GM19395 (cell line): ENCODE measurements at regions not wholly inside any gene's neighbourhood (a gene's known extent, or its start where the extent isn't known, plus 50 kb on each side); places are given as distances from the start of the nearest gene placed in this dataset.
"Not testable (repeated sequence)": the region's sequence is repeated elsewhere in the genome, so short reads cannot be mapped to it uniquely, and the experiment has no call there.

Experiments used
- ATAC-seq: cut with Tn5 transposase; IDR thresholded peaks from one replicate; pipeline ENCODE4 v1.9.1; 2021; ENCODE audit warnings: mild to moderate bottlenecking, moderate library complexity; ENCODE audit not compliant: unreplicated experiment

DNA sequence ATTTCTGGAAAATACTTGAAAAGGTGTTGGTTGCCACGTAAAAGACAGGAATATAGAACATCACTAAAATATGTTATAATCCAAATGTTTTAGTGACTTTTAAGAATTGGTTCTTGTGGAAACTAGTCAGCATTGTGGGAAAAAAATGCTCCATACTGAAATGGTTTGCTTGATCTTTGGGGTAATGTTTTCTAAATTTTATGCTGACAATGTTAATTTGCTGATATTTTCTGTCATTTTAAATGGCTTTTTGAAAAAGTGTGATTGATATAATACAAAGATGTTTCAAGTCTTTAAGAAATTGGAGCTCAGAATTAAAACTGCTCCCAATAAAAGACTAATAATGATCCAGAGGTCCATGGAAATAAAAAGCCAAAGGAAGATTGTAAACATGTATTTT, 610.9 kb downstream of the ADGRL2 start:
- no peak for ATAC-seq

DNA sequence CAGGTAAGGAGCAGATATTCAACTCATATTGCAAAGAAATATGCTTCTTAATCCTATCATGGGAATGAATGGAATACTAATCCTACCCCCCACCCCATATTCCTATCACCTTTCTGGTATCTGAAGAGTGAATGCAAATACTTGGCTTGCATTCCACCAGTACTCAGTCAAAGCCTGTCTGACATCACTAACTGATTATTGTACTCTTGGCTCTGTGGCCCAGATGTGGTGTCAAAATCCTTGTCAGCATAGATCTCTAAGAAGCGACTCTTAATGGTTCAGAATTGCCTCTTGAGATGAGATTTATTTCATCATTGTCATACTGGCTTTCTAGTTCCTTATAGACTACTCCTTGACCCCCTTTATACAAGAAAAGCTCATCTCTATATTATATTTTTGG, 604.6 kb downstream of the ADGRL2 start:
- ATAC-seq = no peak

DNA sequence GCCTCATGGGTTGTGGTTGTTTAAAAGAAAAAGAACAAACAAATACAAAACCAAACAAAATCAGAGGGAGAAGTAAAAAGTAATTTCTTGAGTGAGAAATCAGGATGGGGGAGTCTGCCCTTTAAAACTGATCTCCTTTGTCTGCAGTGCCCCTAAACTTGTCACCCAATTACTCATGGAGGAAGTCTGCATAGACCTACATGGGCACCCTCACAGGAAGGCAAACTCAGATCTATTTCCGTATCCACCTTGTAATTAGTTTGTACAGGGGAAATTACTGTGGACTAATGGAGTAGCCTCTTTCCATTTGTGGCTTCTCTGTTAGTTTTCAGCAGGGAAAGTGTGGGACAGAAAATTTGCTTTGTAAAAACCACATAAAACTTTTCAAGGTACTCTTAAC, 600.4 kb downstream of the ADGRL2 start:
- no peak for ATAC-seq

DNA sequence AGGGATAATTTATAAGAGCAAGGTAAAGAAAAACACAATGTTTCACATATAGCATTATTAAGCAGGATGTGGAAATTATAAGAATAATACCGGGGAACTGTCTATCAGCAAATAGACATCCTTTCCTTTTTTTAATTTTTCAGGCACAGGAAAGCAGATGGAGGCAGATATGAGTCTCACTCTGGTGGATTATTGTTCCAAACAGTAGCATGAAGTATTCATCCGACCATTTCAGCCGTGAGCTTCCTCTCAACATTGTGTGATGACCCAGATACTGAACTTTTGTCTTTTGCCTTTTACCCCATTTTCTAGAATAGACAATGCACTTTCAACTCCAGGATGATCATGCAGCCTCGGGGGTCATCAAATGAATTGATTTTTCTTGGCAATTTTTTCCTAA, 599.8 kb downstream of the ADGRL2 start:
- no peak for ATAC-seq

DNA sequence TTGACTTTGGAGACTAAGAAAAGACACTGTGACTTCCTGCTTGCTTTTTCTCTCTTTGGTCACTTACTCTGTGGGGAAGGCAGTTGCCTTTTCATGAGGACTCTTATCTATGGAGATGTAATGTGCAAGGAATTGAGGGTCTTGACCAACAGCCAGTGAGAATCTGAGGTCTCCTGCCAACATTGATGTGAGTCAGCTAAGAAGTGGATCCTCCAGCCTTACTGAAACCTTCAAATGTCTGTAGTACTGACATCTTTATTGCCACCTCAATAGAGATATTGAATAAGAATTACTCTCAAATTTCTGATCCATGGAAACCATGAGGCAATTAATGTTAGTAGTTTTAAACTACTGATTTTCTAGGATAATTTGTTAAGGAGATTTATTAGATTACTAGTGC, 598.4 kb downstream of the ADGRL2 start:
- ATAC-seq = no peak

DNA sequence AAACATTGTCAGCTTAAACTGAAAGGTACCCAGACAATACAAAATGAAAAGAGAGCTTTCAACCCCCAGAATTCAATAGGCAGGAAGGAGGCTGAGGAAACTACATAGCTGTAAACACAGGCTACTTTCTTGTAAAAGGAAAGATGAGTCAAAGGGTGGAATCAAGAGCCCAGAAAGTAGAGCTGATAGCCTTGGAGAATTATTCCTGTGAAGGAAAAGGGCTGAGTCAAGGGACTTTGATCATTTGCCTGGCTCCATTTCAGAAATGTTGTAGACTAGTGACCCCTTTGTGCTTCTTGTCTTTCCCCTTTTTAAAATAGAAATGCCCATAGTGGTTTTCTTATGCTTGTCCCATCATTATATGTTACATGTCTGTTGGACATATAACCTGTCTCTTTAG, 597.6 kb downstream of the ADGRL2 start:
- ATAC-seq = no peak

DNA sequence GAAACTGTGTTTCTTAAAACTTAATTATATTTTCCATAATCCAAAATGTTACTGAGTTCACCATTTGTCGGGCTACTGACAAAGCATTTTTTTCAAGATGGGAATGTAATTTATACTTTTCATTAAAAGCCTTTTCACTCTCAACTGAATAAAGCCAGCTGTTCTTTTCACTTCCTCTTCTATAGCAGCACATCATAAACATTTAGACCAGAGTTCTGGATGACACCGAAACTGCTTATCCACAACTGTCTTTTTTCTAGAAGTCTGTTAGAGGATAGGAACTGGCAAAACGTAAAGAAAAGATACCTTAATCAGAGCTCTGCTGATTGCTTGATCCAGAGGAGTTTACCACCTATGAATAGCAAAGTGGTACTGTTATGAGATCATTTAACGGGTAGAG, 594.7 kb downstream of the ADGRL2 start:
- peak; percentile 60 for ATAC-seq

DNA sequence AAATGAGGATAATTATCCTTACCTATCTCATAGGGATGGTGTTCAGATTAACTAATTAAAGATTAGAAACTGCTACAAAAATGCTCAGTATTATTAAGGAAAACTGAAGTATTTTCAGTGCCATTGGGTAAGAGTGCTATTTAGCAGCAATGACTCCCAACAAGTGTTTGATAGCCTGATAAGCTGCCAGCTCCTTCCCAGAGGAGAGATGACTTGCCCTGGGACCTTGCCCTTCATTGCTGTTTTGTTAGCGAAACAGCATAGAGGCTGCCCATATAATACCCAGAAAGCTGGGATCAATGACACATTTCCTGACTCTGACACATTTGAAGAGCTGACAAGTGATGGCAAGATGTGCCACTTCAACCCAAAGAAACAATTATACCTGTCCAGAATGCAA, 592.2 kb downstream of the ADGRL2 start:
- ATAC-seq = no peak

DNA sequence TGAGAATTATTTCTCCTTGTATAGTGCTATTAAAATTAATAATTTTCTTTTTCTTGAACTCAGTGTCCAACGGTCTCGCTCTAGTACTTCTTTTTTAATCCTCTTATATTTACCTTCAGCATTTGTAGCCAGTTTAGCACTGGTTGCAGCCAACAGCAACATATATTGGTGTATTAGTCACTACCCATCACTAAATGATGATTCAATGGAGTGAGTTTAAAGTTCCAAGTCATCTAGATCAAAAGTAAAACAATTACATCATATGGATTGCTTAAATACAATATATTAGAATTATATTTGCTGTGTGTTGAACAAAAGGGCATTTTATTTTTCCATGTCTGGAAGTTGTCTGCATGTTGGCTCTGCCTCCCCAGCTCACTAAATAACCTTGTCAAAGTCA, 591.8 kb downstream of the ADGRL2 start:
- no peak for ATAC-seq

DNA sequence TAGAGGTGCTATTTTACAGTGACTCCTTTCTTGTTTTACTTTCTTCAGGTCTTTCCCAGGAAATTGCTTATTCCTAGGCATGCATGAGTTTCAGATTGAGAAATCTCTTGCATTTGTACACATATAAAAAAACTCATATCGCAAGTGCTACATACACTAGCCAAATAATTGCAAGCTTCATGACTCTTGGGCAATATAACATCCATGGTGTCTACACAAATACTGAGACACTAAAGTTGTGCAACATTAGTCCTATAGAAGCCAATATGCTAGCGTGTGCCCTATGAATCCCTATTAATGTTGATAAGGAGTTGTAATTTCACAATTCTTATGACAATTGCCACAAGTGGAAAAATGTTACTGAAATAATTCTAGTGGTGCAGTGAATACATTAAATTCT, 591.0 kb downstream of the ADGRL2 start:
- ATAC-seq = no peak

DNA sequence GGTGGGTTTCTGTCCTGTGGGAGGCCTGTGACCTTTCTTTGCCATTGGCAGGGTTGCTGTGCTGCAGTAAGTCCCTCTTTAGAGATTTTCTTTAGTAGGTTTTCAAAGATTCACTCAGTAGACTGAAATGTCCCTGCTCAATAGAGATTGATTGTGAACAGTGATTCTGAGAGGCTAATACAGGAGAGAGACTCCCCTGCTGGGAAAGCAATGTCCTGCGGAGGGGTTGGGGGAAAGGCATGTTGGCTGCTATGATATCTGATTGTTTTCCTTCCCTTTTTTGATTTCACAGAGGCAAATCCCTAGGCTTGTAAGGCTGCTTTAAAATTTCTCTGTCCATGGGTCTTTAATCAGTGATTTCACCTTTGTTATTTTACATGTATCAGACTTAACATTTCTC, 589.9 kb downstream of the ADGRL2 start:
- no peak for ATAC-seq

DNA sequence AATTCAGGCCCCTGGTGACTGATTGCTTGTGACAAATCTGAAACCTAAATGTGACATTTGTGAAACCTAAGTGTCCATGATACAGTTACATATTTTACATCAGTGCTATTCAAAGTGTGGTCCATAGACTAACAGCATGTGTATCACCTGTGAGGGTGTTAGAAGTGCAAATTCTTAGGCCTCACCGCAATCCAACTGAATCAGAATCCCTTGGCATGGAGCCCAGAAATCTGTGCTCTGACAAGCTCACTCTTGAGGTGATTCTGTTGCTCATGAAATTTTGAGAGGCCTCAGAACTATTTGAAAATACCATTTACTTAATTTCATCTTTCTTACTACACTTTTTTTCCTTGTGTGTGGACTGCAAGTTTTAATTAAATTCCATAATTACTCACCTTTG, 587.9 kb downstream of the ADGRL2 start:
- no peak for ATAC-seq

DNA sequence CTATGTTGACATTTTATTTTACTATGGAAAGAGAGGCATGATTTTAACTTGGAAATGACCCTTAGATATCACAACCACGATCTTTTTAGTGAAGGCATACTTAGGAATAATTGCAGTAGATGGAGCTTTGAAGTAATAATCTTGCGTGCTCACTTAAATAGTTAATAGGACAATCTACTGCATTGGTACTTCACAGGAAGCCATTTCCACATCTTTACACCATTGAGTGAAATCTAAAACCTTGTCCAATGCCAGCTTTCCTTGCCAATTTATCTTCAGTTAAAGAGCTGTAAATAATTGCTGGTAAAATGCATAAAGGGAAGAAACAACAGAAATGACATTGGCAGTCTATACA, 586.3 kb downstream of the ADGRL2 start:
- ATAC-seq = no peak

DNA sequence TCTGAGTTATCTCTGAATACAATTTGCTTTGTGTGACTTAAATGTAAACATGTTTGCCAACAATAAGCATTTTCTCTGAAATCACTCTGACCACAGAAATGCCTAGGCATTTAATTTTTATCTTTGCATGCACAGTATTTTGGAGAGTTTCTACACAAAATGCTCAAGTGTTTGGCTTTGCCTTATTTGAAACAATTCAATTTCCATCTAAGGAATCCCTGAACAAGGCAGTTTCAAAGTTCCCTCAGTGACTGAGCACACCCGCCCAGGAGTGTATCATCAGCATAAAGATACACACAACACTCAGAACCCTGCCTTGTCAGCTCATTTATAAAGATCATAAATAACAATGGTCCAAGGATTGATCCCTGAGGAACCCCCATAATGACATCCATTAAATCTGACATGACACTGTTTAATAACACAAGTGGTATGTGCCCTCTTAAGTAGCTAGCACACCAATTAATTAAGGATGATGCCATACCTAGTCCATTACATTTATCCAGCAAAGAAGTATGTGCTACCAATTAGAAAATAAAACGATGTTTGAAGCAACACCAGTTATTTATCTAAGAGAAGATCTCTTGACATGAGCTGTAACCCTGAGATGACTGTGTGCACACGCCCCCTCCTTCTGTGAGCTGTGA, 585.8 kb downstream of the ADGRL2 start:
- no peak for ATAC-seq

DNA sequence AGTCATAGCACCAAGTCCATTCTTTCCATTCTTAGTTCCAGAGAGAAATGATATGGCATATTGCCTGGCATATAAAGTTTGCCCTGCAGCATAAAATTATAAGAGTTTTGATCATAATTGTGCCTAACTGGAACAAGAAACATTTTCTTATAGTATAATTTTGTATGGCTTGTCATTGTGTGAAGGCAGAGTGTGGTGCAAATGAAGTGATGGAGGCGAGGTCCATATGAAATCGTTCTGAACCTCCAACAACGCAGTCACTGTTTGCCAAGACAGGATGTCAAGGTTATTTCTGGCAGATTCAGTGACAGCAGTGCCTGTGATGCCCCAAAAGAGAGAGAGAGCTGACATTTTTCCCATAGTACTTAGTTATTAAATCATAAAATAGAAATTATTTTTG, 584.0 kb downstream of the ADGRL2 start:
- no peak for ATAC-seq

DNA sequence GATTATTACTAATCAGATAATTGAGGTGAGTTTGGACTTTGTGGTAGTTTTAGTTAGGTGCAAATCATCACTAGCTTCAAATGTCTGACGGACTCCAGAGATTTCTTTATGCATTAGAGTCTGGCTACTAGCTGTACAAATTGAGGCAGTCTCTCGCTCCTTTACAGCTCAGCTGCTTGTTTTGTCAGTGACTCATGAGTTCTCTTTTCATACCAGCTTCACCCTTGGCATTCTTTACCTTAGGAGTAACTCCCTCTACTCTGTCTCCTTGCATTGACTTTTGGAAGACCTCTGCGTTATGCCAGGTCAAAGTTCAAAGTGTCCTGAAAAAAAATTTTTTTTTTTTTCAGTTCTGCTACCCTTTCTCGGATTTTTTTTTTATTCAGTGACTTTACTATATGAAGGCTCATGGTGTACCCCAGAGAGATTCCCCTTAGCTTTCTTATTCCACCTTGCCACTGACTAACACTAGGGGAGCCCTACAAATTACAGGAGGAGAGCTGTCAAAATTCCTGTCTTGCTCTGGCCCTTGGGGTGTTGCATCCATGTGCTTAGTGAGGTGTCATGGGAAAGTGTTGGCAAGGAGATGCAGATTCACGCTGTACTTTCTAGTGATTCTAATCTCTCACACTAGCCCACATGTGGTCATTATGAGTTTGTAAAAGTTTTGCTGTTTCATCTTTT, 576.6 kb downstream of the ADGRL2 start:
- no peak for ATAC-seq

DNA sequence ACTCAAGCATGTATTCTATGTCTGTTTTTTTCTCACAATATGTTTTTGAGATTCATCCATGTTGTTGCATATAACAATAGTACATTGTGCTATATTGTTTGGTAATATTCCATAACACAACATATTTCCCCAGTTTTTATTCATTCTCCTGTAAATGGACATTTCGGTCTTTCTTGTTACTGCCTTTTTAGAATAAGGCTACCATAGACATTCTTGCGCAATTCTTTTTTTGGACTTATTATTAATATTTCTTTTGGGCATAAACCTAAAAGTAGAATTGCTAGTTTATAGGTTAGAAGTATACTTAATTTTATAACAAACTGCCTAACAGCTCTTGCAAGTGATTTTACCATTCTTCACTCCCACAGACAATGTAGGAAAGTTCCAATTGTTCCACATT, 573.0 kb downstream of the ADGRL2 start:
- ATAC-seq = no peak

DNA sequence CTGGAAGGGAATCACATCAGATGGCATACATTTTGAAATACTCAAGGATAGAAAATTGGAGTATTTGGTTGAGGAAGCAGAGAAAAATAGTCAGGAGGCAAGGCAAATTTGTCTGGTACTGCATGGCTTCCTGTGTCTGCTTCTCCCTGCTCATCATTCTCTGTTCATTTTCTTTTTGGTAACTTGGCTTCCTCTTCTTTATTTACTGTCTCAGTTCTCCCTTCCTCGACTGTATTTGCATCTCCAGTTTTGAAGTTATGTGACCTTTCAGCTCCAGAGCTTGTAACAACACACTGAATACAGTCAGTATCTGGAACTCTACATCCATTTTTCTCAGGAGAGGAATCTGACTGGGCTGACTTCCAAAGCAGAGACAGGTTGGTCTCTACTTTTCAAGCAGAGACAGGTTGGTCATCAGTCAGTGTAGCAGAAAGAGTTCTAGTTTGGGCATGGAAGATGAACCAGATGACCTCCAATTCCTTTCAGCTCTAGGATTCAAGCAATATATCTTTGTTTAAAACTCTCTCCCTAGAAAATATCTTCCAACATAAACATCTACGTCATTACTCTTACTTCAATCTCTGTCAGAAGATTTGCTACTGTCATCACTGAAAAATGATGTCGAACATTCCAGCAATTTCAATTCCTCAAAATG, 571.2 kb downstream of the ADGRL2 start:
- ATAC-seq = no peak

DNA sequence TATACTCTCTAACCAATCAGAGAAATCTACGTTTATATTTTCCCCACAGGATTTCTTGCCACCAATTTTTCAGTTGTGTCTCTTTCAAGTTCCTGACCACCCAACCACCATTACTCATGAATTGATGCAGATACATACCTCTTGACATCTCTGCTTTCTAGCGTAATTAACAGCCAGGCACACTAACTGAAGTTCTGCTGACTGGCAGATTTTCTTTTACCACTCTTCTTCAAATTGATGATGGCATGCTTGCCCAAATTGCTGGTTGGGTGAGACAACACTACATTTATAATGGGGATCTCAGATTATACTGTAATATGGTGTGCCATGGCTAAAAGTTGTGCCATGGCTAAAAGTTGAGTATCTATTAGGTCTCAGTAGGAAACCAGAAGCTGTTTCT, 566.7 kb downstream of the ADGRL2 start:
- no peak for ATAC-seq

DNA sequence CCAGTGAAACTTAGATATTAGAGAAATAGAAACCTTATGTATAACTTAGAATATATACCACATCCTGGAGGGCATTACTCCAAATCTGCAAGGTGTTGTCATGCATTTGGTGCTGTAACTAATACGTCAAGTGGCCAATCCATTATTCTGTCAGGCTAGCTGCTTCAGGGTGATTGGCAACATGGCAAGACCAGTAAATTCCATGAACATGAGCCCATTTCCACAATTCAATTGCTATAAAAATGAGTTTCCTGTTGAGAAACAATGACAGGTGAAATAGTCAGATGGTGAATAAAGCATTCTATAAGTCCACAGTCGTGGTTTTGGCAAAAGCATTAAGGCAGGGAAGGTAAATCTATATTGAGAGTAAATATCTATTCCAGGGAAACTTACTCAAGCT, 566.0 kb downstream of the ADGRL2 start:
- no peak for ATAC-seq

DNA sequence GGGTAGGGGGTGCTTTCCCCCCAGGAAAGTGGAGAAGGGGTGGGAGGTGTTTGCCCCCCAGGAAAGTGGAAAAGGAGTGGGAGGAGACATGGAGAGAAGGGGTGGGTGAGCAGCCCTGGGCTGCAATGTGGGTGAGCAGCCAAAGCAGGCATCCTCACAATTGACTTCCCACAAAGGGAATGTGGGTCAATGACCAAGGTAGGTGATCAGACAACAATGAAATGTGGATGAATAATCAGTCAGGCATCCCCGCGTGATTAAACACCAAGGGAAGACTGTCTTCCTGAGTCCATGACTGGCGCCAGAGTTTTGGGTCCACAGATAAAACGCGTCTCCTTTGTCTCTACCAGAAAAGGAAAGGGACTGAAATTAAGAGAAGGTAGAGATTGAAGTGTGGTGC, 558.8 kb downstream of the ADGRL2 start:
- ATAC-seq = not testable (repeated sequence)

DNA sequence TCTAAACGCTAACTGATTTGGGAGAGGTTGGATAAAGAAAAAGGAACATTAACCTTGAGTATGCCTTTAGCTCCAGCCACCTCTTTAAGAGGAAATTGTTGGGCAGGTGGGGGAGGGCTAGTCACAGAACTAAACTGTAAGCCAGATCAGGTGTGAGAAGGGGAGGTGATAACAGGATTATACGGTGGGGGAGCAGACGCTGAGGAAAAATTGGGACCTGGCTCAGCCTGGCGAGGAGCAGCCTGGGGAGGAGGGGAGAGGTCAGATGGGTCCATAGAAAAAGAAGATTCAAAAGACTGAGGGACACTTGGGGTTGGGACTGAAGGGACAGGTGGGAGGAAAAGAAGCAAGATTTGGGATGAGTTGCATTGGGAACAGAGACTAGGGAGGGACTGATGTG, 558.0 kb downstream of the ADGRL2 start:
- ATAC-seq = not testable (repeated sequence)

DNA sequence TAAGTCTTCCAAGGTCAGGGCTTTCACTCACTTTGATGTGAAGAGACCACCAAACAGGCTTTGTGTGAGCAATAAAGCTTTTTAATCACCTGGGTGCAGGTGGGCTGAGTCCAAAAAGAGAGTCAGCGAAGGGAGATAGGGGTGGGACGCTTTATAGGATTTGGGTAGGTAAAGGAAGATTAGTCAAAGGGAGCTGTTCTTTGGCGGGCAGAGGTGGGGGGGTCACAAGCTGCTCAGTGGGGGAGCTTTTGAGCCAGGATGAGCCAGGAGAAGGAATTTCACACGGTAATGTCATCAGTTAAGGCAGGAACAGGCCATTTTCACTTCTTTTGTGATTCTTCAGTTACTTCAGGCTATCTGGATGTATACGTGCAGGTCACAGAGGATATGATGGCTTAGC, 553.8 kb downstream of the ADGRL2 start:
- ATAC-seq = not testable (repeated sequence)
